GM12878 (cell line): ENCODE measurements at regions not wholly inside any gene's neighbourhood (a gene's known extent, or its start where the extent isn't known, plus 50 kb on each side); places are given as distances from the start of the nearest gene placed in this dataset.

Source experiments
- ATAC-seq: fragments of 200-7000 bp; cut with Tn5 transposase; 3 replicates; pipeline ENCODE4 v1.9.1; 2020; ENCODE audit warnings: mild to moderate bottlenecking, moderate library complexity
- BruUV-seq: library from RNA; stranded (reverse); fragments of 400-500 nt; replicated peaks from 2 replicates; lab custom pipeline; 2021; lab: Mats Ljungman, UMichigan
- CTCF ChIA-PET: fragments of 300-600 bp; sonication (Branson Sonifier 250); formaldehyde crosslinking; extraction: SDS; loops from one replicate; lab custom pipeline; 2021; ENCODE audit warnings: inconsistent platforms; lab: Yijun Ruan, JAX
- POLR2A ChIA-PET: fragments of 350-600 bp; formaldehyde crosslinking; extraction: SDS; loops from one replicate; lab custom pipeline; 2021; ENCODE audit warnings: inconsistent platforms; lab: Charles Lee
- RAD21 ChIA-PET: fragments of 300-600 bp; sonication (Branson Sonifier 250); formaldehyde crosslinking; loops from one replicate; lab custom pipeline; 2023; ENCODE audit warnings: antibody characterized with exemption; ENCODE audit not compliant: unreplicated experiment; lab: Charles Lee
- SMC1A ChIA-PET: fragments of 300-600 bp; sonication (Branson Sonifier 250); formaldehyde crosslinking; loops from one replicate; lab custom pipeline; 2023; ENCODE audit not compliant: unreplicated experiment, uncharacterized antibody; lab: Charles Lee
- DNase-seq: peaks from one replicate; pipeline ENCODE4 v3.0.0-alpha.2; 2011; ENCODE audit warnings: low read depth, low spot score
- FAIRE-seq: peaks from 3 replicates; lab custom pipeline; 2011; peaks lifted over from hg19 to GRCh38; lab: Jason Lieb, UNC
- H2AFZ ChIP-seq: 2 replicates; pipeline ENCODE4 v1.6.0; 2011; ENCODE audit warnings: low read depth, low read length, control low read depth; ENCODE audit not compliant: control insufficient read depth
- H3K27ac ChIP-seq: 2 replicates; pipeline ENCODE4 v1.5.1; 2011; ENCODE audit warnings: control low read depth; ENCODE audit not compliant: control insufficient read depth, insufficient read depth
- H3K27me3 ChIP-seq, 2 experiments: replicated peaks in 1 of 2; 2 replicates each; pipeline versions ENCODE4 v1.6.0 to v1.6.1; 2011; ENCODE audit warnings: low read length in 1 of 2; ENCODE audit not compliant: control insufficient read depth in 2 of 2, insufficient read depth in 2 of 2
- H3K36me3 ChIP-seq, 2 experiments: 2 replicates each; pipeline ENCODE4 v1.5.1; 2011; ENCODE audit warnings: low read length in 1 of 2; ENCODE audit not compliant: control insufficient read depth in 2 of 2, insufficient read depth in 2 of 2
- H3K4me1 ChIP-seq: 2 replicates; pipeline ENCODE4 v1.6.1; 2011; ENCODE audit warnings: mild to moderate bottlenecking, low read length, moderate library complexity, mixed read lengths; ENCODE audit not compliant: control insufficient read depth, insufficient read depth
- H3K4me2 ChIP-seq: 2 replicates; pipeline ENCODE4 v1.6.0; 2011; ENCODE audit warnings: control low read depth; ENCODE audit not compliant: control insufficient read depth, insufficient read depth
- H3K4me3 ChIP-seq: fragments of 200-600 bp; sonication (generic); 2 replicates; pipeline ENCODE4 v1.5.1; 2016
- H3K79me2 ChIP-seq: 2 replicates; pipeline ENCODE4 v1.6.0; 2011; ENCODE audit warnings: low read length; ENCODE audit not compliant: control insufficient read depth, insufficient read depth
- H3K9ac ChIP-seq: 2 replicates; pipeline ENCODE4 v1.8.0; 2011; ENCODE audit warnings: low read length, control low read depth, mixed read lengths; ENCODE audit not compliant: control insufficient read depth, insufficient read depth
- H3K9me3 ChIP-seq: replicated peaks from 3 replicates; pipeline ENCODE4 v1.5.1; 2011; ENCODE audit warnings: mild to moderate bottlenecking, low read length; ENCODE audit not compliant: control insufficient read depth, insufficient read depth
- H4K20me1 ChIP-seq: 2 replicates; pipeline ENCODE4 v1.6.0; 2011; ENCODE audit not compliant: control insufficient read depth, insufficient read depth
- BHLHE40 ChIP-seq, 2 experiments: fragments of 450-650 bp in 1 of 2; IDR thresholded peaks; 2 replicates each; pipeline ENCODE4 v1.6.1; 2011 to 2017; ENCODE audit warnings: low read depth in 2 of 2, borderline replicate concordance in 1 of 2, improper control_type of control experiment in 1 of 2, low read length in 1 of 2, mild to moderate bottlenecking in 1 of 2
- EGR1 ChIP-seq, 2 experiments: IDR thresholded peaks; 1 replicate in 1 of 2; 2 replicates in 1 of 2; pipeline ENCODE4 v1.6.1; 2011 to 2012; ENCODE audit warnings: low read depth in 2 of 2, low read length in 2 of 2, borderline replicate concordance in 1 of 2, mild to moderate bottlenecking in 1 of 2, moderate library complexity in 1 of 2
- ESRRA ChIP-seq: IDR thresholded peaks from 2 replicates; pipeline ENCODE4 v1.6.1; 2012; ENCODE audit warnings: mild to moderate bottlenecking, low read length, improper control_type of control experiment
- FOXK2 ChIP-seq: fragments of 450-650 bp; IDR thresholded peaks from 2 replicates; pipeline ENCODE4 v1.6.1; 2017; ENCODE audit warnings: mild to moderate bottlenecking, moderate library complexity
- GATAD2B ChIP-seq: fragments of 450-650 bp; conservative IDR thresholded peaks from 2 replicates; pipeline ENCODE4 v1.6.1; 2017; ENCODE audit warnings: low read depth, mild to moderate bottlenecking, moderate library complexity
- HSF1 ChIP-seq: fragments of 150-350 bp; IDR thresholded peaks from 2 replicates; pipeline ENCODE4 v1.6.1; 2014; ENCODE audit warnings: mild to moderate bottlenecking, low read depth, low read length
- IKZF1 ChIP-seq: fragments of 450-650 bp; conservative IDR thresholded peaks from 2 replicates; pipeline ENCODE4 v1.6.1; 2017; ENCODE audit warnings: antibody characterized with exemption, mild to moderate bottlenecking
- IRF4 ChIP-seq: IDR thresholded peaks from 2 replicates; pipeline ENCODE4 v1.6.1; 2011; ENCODE audit warnings: low read depth, low read length
- NR2F1 ChIP-seq: fragments of 450-650 bp; conservative IDR thresholded peaks from 2 replicates; pipeline ENCODE4 v1.6.1; 2017; ENCODE audit warnings: mild to moderate bottlenecking
- RCOR1 ChIP-seq: conservative IDR thresholded peaks from 2 replicates; pipeline ENCODE4 v1.6.1; 2012; ENCODE audit warnings: low read depth, low read length, improper control_type of control experiment
- SREBF2 ChIP-seq: IDR thresholded peaks from 2 replicates; pipeline ENCODE4 v1.6.1; 2012; ENCODE audit warnings: mild to moderate bottlenecking, low read length
- TAF1 ChIP-seq: IDR thresholded peaks from 2 replicates; pipeline ENCODE4 v1.6.1; 2011; ENCODE audit warnings: mild to moderate bottlenecking, low read depth, low read length, borderline replicate concordance
- TARDBP ChIP-seq: IDR thresholded peaks from 2 replicates; pipeline ENCODE4 v1.6.1; 2016; ENCODE audit warnings: borderline replicate concordance
- ZBTB33 ChIP-seq: fragments of 450-650 bp; IDR thresholded peaks from 2 replicates; pipeline ENCODE4 v1.6.1; 2017; ENCODE audit warnings: mild to moderate bottlenecking
- ZNF217 ChIP-seq: fragments of 450-650 bp; IDR thresholded peaks from 2 replicates; pipeline ENCODE4 v1.6.1; 2017; ENCODE audit warnings: antibody characterized with exemption, mild to moderate bottlenecking
- WGBS: methylation state at CpG from one replicate; pipeline ENCODE4 v1.1.6; 2016; ENCODE audit warnings: low lambda C conversion rate; ENCODE audit not compliant: insufficient replicate concordance, insufficient coverage; ENCODE audit errors: missing lambda C conversion rate; 5-methylcytosine and 5-hydroxymethylcytosine counted together
- in situ Hi-C: fragments of 300-500 bp; cut with MboI; formaldehyde crosslinking; loops from 9 replicates; pipeline ENCODE4 v1.14.3; 2018; ENCODE audit warnings: mixed read lengths
- intact Hi-C: fragments of 100-400 bp; cut with micrococcal nuclease; formaldehyde crosslinking; loops from one replicate; pipeline ENCODE4 v1.14.2; 2022; ENCODE audit not compliant: unreplicated experiment
- TF ChIP-seq, protein P1 (sequence below): fragments of 450-650 bp; IDR thresholded peaks from 2 replicates; pipeline ENCODE4 v1.6.1; 2017; ENCODE audit warnings: mild to moderate bottlenecking, low read depth, inconsistent platforms; ENCODE audit not compliant: poor library complexity, severe bottlenecking
- TF ChIP-seq, protein P2 (sequence below): IDR thresholded peaks from 2 replicates; pipeline ENCODE4 v1.6.1; 2011; ENCODE audit warnings: borderline replicate concordance, low read depth, mild to moderate bottlenecking, moderate library complexity, low read length; ENCODE audit not compliant: insufficient read depth, poor library complexity, severe bottlenecking
- TF ChIP-seq, protein P3 (sequence below): IDR thresholded peaks from 2 replicates; pipeline ENCODE4 v1.6.1; 2011; ENCODE audit warnings: low read depth, low read length, improper control_type of control experiment, borderline replicate concordance

DNA sequence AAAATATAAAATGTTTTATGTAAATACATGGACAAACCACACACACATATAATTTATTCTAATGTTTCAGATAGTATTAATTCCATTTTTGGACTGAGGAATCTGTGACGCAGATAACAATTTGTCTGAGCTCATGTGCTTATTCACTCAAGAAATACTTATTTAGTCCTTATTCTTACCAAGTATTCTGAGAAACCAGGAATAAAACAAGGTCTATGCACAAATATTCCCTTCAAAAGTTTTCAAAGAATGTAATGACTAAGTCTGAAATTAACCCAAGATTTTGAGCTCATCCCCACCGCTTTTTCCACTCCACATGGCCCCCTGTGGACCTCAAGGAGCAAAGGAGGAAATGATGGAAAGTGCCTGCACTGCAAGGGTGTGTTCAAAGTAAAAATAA lies 1022.3 kb downstream of the EFNA5 start:
- H3K4me1 ChIP-seq, result no peaks in the 10 kb centered on the region
- no peak overlapping the region for H3K4me3 ChIP-seq
- no peak overlapping the region for H3K27ac ChIP-seq
- no TSS peak for BruUV-seq
- H4K20me1 ChIP-seq, result no peaks in the 10 kb centered on the region
- no peaks in the 10 kb centered on the region for H3K9me3 ChIP-seq
- 28% methylated on average over 2 of the region's 2 CpGs for WGBS
- ChIA-PET CTCF (no interaction called here), SMC1A (interaction anchor here (0.6 kb wide), 1 partner anchor 265 kb away, joined by 4 read pairs; no protein-coding TSS in a partner anchor), RAD21 (no interaction called here), POLR2A (no interaction called here)
- DNase-seq (no peak), ATAC-seq (no peak), FAIRE-seq (no peak)
- no peaks in the 10 kb centered on the region for H3K79me2 ChIP-seq
- in situ Hi-C loops (no loop called here), intact Hi-C loops (no loop called here)
- H3K27me3 ChIP-seq, result no peaks in the 10 kb centered on the region
- H3K9ac ChIP-seq, result no peak overlapping the region
- H3K4me2 ChIP-seq, result no peak overlapping the region
- TF ChIP-seq HSF1 (no peak), RCOR1 (no peak), IKZF1 (no peak), ZBTB33 (no peak), ZNF217 (no peak), NR2F1 (no peak), ESRRA (no peak), IRF4 (no peak), TARDBP (no peak), EGR1 (IDR thresholded peaks at IDR 0.05; ENCODE audit: borderline replicate concordance in 1 of 2, low read depth in 2 of 2, low read length in 2 of 2) (no peak), SREBF2 (no peak), GATAD2B (no peak), FOXK2 (no peak), BHLHE40 (IDR thresholded peaks at IDR 0.05; ENCODE audit: borderline replicate concordance in 1 of 2, low read depth in 2 of 2, low read length in 1 of 2) (no peak), TAF1 (no peak)
- TF ChIP-seq, protein P1, sequence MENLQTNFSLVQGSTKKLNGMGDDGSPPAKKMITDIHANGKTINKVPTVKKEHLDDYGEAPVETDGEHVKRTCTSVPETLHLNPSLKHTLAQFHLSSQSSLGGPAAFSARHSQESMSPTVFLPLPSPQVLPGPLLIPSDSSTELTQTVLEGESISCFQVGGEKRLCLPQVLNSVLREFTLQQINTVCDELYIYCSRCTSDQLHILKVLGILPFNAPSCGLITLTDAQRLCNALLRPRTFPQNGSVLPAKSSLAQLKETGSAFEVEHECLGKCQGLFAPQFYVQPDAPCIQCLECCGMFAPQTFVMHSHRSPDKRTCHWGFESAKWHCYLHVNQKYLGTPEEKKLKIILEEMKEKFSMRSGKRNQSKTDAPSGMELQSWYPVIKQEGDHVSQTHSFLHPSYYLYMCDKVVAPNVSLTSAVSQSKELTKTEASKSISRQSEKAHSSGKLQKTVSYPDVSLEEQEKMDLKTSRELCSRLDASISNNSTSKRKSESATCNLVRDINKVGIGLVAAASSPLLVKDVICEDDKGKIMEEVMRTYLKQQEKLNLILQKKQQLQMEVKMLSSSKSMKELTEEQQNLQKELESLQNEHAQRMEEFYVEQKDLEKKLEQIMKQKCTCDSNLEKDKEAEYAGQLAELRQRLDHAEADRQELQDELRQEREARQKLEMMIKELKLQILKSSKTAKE, result no peak
- TF ChIP-seq, protein P2, sequence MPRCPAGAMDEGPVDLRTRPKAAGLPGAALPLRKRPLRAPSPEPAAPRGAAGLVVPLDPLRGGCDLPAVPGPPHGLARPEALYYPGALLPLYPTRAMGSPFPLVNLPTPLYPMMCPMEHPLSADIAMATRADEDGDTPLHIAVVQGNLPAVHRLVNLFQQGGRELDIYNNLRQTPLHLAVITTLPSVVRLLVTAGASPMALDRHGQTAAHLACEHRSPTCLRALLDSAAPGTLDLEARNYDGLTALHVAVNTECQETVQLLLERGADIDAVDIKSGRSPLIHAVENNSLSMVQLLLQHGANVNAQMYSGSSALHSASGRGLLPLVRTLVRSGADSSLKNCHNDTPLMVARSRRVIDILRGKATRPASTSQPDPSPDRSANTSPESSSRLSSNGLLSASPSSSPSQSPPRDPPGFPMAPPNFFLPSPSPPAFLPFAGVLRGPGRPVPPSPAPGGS, result no peak
- TF ChIP-seq, protein P3, sequence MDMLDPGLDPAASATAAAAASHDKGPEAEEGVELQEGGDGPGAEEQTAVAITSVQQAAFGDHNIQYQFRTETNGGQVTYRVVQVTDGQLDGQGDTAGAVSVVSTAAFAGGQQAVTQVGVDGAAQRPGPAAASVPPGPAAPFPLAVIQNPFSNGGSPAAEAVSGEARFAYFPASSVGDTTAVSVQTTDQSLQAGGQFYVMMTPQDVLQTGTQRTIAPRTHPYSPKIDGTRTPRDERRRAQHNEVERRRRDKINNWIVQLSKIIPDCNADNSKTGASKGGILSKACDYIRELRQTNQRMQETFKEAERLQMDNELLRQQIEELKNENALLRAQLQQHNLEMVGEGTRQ, result no peak
- H3K36me3 ChIP-seq, result no peaks in the 10 kb centered on the region
- H2AFZ ChIP-seq, result no peak overlapping the region
